HEK293 (cell line): ENCODE measurements at regions not wholly inside any gene's neighbourhood (a gene's known extent, or its start where the extent isn't known, plus 50 kb on each side); places are given as distances from the start of the nearest gene placed in this dataset.

Experiments used
- CTCF ChIA-PET: fragments of 350-600 bp; formaldehyde crosslinking; extraction: SDS; loops from one replicate; lab custom pipeline; 2021; ENCODE audit warnings: antibody characterized with exemption; lab: Yijun Ruan, JAX
- POLR2A ChIA-PET: fragments of 300-600 bp; formaldehyde crosslinking; extraction: SDS; loops from one replicate; lab custom pipeline; 2020; ENCODE audit warnings: antibody characterized with exemption, inconsistent platforms; lab: Yijun Ruan, JAX
- H3K27ac ChIP-seq: fragments of 200-500 bp; sonication (Bioruptor generic); 2 replicates; pipeline ENCODE4 v1.5.1; 2014; ENCODE audit warnings: low read depth, low read length, control low read depth, inconsistent platforms; ENCODE audit errors: extremely low read depth
- H3K36me3 ChIP-seq, 2 experiments: fragments of 200-500 bp in 1 of 2; sonication (Bioruptor generic) in 1 of 2; 1 replicate in 1 of 2; 2 replicates in 1 of 2; pipeline ENCODE4 v1.5.1; 2014 to 2017; ENCODE audit warnings: inconsistent platforms in 2 of 2, low read length in 2 of 2; ENCODE audit not compliant: control insufficient read depth in 2 of 2, insufficient read depth in 1 of 2
- H3K4me1 ChIP-seq: fragments of 200-500 bp; sonication (Bioruptor generic); 2 replicates; pipeline ENCODE4 v1.5.1; 2014; ENCODE audit warnings: mild to moderate bottlenecking, low read length, inconsistent platforms; ENCODE audit not compliant: control insufficient read depth, insufficient read depth
- H3K4me3 ChIP-seq: 2 replicates; pipeline ENCODE4 v1.5.1; 2011; ENCODE audit warnings: low read depth, mild to moderate bottlenecking, control low read depth, low read length, moderate library complexity
- H3K9me3 ChIP-seq: fragments of 200-500 bp; sonication (Bioruptor generic); 2 replicates; pipeline ENCODE4 v1.5.1; 2014; ENCODE audit warnings: low read depth, low read length, inconsistent platforms; ENCODE audit not compliant: control insufficient read depth, insufficient read depth
- AEBP2 ChIP-seq: fragments of 450-650 bp; formaldehyde crosslinking; IDR thresholded peaks from 2 replicates; pipeline ENCODE4 v1.5.1; 2016; ENCODE audit warnings: missing biosample characterization, missing genetic modification characterization, borderline replicate concordance
- ELK4 ChIP-seq: IDR thresholded peaks from 2 replicates; pipeline ENCODE4 v1.6.1; 2011; ENCODE audit warnings: mild to moderate bottlenecking, low read depth, low read length, borderline replicate concordance
- GLI4 ChIP-seq: fragments of 450-650 bp; formaldehyde crosslinking; IDR thresholded peaks from 2 replicates; pipeline ENCODE4 v1.5.1; 2016; ENCODE audit warnings: missing biosample characterization, missing genetic modification characterization
- KLF7 ChIP-seq: fragments of 450-650 bp; formaldehyde crosslinking; IDR thresholded peaks from 2 replicates; pipeline ENCODE4 v1.5.1; 2016; ENCODE audit warnings: missing biosample characterization, missing genetic modification characterization, borderline replicate concordance
- PRDM10 ChIP-seq: fragments of 450-650 bp; formaldehyde crosslinking; IDR thresholded peaks from 2 replicates; pipeline ENCODE4 v1.5.1; 2016; ENCODE audit warnings: missing biosample characterization, missing genetic modification characterization
- ZNF114 ChIP-seq: fragments of 450-650 bp; formaldehyde crosslinking; IDR thresholded peaks from 2 replicates; pipeline ENCODE4 v1.5.0; 2017; ENCODE audit warnings: missing biosample characterization, missing genetic modification characterization
- ZNF221 ChIP-seq: fragments of 450-650 bp; formaldehyde crosslinking; IDR thresholded peaks from 2 replicates; pipeline ENCODE4 v1.5.1; 2017; ENCODE audit warnings: missing biosample characterization, missing genetic modification characterization, borderline replicate concordance
- ZNF266 ChIP-seq: fragments of 450-650 bp; formaldehyde crosslinking; IDR thresholded peaks from 2 replicates; pipeline ENCODE4 v1.5.1; 2016; ENCODE audit warnings: missing biosample characterization, missing genetic modification characterization, low read depth
- ZNF280C ChIP-seq: fragments of 450-650 bp; formaldehyde crosslinking; IDR thresholded peaks from 2 replicates; pipeline ENCODE4 v1.5.1; 2016; ENCODE audit warnings: missing biosample characterization, missing genetic modification characterization
- ZNF324 ChIP-seq: fragments of 450-650 bp; formaldehyde crosslinking; IDR thresholded peaks from 2 replicates; pipeline ENCODE4 v1.5.1; 2016; ENCODE audit warnings: missing biosample characterization, missing genetic modification characterization
- ZNF350 ChIP-seq: fragments of 450-650 bp; formaldehyde crosslinking; IDR thresholded peaks from 2 replicates; pipeline ENCODE4 v1.5.0; 2017; ENCODE audit warnings: missing biosample characterization, mild to moderate bottlenecking, missing genetic modification characterization
- ZNF398 ChIP-seq: fragments of 450-650 bp; formaldehyde crosslinking; IDR thresholded peaks from 2 replicates; pipeline ENCODE4 v1.5.1; 2017; ENCODE audit warnings: missing biosample characterization, missing genetic modification characterization
- ZNF473 ChIP-seq: fragments of 450-650 bp; formaldehyde crosslinking; IDR thresholded peaks from 2 replicates; pipeline ENCODE4 v1.5.1; 2017; ENCODE audit warnings: missing biosample characterization, missing genetic modification characterization
- ZNF571 ChIP-seq: fragments of 450-650 bp; formaldehyde crosslinking; IDR thresholded peaks from 2 replicates; pipeline ENCODE4 v1.5.0; 2017; ENCODE audit warnings: missing biosample characterization, missing genetic modification characterization
- ZNF623 ChIP-seq: fragments of 450-650 bp; formaldehyde crosslinking; IDR thresholded peaks from 2 replicates; pipeline ENCODE4 v1.5.1; 2016; ENCODE audit warnings: missing biosample characterization, missing genetic modification characterization
- ZNF677 ChIP-seq: fragments of 450-650 bp; IDR thresholded peaks from 2 replicates; pipeline ENCODE4 v1.5.0; 2018; ENCODE audit warnings: missing biosample characterization, mild to moderate bottlenecking, missing genetic modification characterization, moderate library complexity
- ZNF747 ChIP-seq: fragments of 450-650 bp; formaldehyde crosslinking; IDR thresholded peaks from 2 replicates; pipeline ENCODE4 v1.5.1; 2016; ENCODE audit warnings: missing biosample characterization, missing genetic modification characterization
- ZSCAN30 ChIP-seq: fragments of 450-650 bp; IDR thresholded peaks from 2 replicates; pipeline ENCODE4 v1.5.1; 2018; ENCODE audit warnings: missing biosample characterization, mild to moderate bottlenecking, missing genetic modification characterization, moderate library complexity

GRCh38 chr1:200267937-200268336 lies 141.9 kb downstream of the ZNF281 start (continued):
- TF ChIP-seq AEBP2 (tag by site-specific recombination), result no peak
- no peak for TF ChIP-seq ZNF473 (tag by site-specific recombination)
- TF ChIP-seq ZNF398 (tag by site-specific recombination), result no peak

- POLR2A ChIA-PET, result no interaction called here
- no peak overlapping the region for H3K4me3 ChIP-seq
These were observed 142.4 kb downstream of the ZNF281 start for GRCh38 chr1:200267458-200267857.

GRCh38 chr1:200266871-200267270 lies 143.0 kb downstream of the ZNF281 start:
- POLR2A ChIA-PET, result no interaction called here
- Histone ChIP-seq H3K27ac (no peak overlapping the region), H3K4me3 (no peak overlapping the region), H3K36me3 (no peaks in the 10 kb centered on the region), H3K4me1 (no peaks in the 10 kb centered on the region), H3K9me3 (no peaks in the 10 kb centered on the region)
- CTCF ChIA-PET, result interaction anchor here (0.7 to 2.2 kb wide), 4 partner anchors 10 to 15 kb away, joined by 3 to 13 read pairs (median 4); no protein-coding TSS in a partner anchor
- TF ChIP-seq ZNF623 (tag by site-specific recombination) (no peak), ZNF350 (no peak), ZSCAN30 (peak; percentile 91; the same call in 1 of the 2 replicates), ZNF114 (tag by site-specific recombination) (no peak)

More at GRCh38 chr1:200267458-200267857, 142.4 kb downstream of the ZNF281 start:
- CTCF ChIA-PET, result interaction anchor here (0.8 kb wide), 1 partner anchor 12 kb away, joined by 3 read pairs; no protein-coding TSS in a partner anchor
- no peak for TF ChIP-seq ZNF266 (tag by site-specific recombination)
- TF ChIP-seq ZNF324, result no peak
- TF ChIP-seq KLF7 (tag by site-specific recombination), result no peak
- TF ChIP-seq PRDM10, result no peak
- H3K4me1 ChIP-seq, result no peaks in the 10 kb centered on the region
- H3K27ac ChIP-seq, result no peak overlapping the region
- no peaks in the 10 kb centered on the region for H3K9me3 ChIP-seq
- H3K36me3 ChIP-seq, result no peaks in the 10 kb centered on the region

GRCh38 chr1:200265881-200266280 lies 144.0 kb downstream of the ZNF281 start:
- CTCF ChIA-PET, result interaction anchor here (1.9 to 2.2 kb wide), 2 partner anchors 10 to 14 kb away, joined by 5 to 13 read pairs; no protein-coding TSS in a partner anchor
- TF ChIP-seq ZNF280C, result no peak
- no peak for TF ChIP-seq ZNF747 (tag by site-specific recombination)
- no peak for TF ChIP-seq ZNF571 (tag by site-specific recombination)
- no peak for TF ChIP-seq GLI4 (tag by site-specific recombination)
- TF ChIP-seq ELK4, result no peak
- TF ChIP-seq ZNF221 (tag by site-specific recombination), result no peak
- no peak for TF ChIP-seq ZNF677 (tag by site-specific recombination)
- TF ChIP-seq, all 188 proteins: peak for 0
- POLR2A ChIA-PET, result no interaction called here
- H3K4me1 ChIP-seq, result no peaks in the 10 kb centered on the region
- no peaks in the 10 kb centered on the region for H3K36me3 ChIP-seq
- H3K4me3 ChIP-seq, result no peak overlapping the region
- H3K9me3 ChIP-seq, result no peaks in the 10 kb centered on the region
- no peak overlapping the region for H3K27ac ChIP-seq
